Thyroid gland (tissue), 4 donors: ENCODE measurements at regions not wholly inside any gene's neighbourhood (a gene's known extent, or its start where the extent isn't known, plus 50 kb on each side); places are given as distances from the start of the nearest gene placed in this dataset.

Experiments used
- CTCF ChIP-seq, 6 experiments: fragments of 200-600 bp in 3 of 6; fragments of 450-650 bp in 3 of 6; sonication (generic) in 3 of 6; IDR thresholded peaks; one replicate each; pipeline ENCODE4 v1.5.1; 2016 to 2019; ENCODE audit warnings: antibody characterized with exemption in 6 of 6, mild to moderate bottlenecking in 2 of 6, inconsistent platforms in 1 of 6, moderate library complexity in 1 of 6
- POLR2A ChIP-seq, 2 donors: fragments of 450-650 bp; IDR thresholded peaks; one replicate each; pipeline ENCODE4 v1.6.1; 2017; ENCODE audit warnings: antibody characterized with exemption in 2 of 2, mild to moderate bottlenecking in 2 of 2, moderate library complexity in 1 of 2

GRCh38 chr12:59389968-59390576 is 205.8 kb upstream of the SLC16A7 start:
- no peak for TF ChIP-seq CTCF (IDR thresholded peaks at IDR 0.05)
- no peak for TF ChIP-seq POLR2A (IDR thresholded peaks at IDR 0.05)
